Epithelial cell of proximal tubule (primary cell): ENCODE measurements at regions not wholly inside any gene's neighbourhood (a gene's known extent, or its start where the extent isn't known, plus 50 kb on each side); places are given as distances from the start of the nearest gene placed in this dataset.

Experiments
- DNase-seq: peaks from one replicate; pipeline ENCODE4 v3.0.0-alpha.2; 2011; ENCODE audit warnings: low read depth
- H3K4me3 ChIP-seq: 2 replicates; pipeline ENCODE4 v1.5.1; 2011; ENCODE audit warnings: low read depth, mild to moderate bottlenecking, low read length
- CTCF ChIP-seq: conservative IDR thresholded peaks from 2 replicates; pipeline ENCODE4 v1.5.1; 2012; ENCODE audit warnings: low read depth, mild to moderate bottlenecking, low read length

GRCh38 chr4:133581996-133582619 is 433.0 kb downstream of the PCDH10 start:
- H3K4me3 ChIP-seq = no peak overlapping the region
- TF ChIP-seq CTCF = no peak
- no peak for DNase-seq

- DNase-seq = no peak
- H3K4me3 ChIP-seq = no peak overlapping the region
- no peak for TF ChIP-seq CTCF
Measured at GRCh38 chr4:133574248-133574647, 425.2 kb downstream of the PCDH10 start.

GRCh38 chr4:133565379-133565778 is 416.3 kb downstream of the PCDH10 start:
- no peak for TF ChIP-seq CTCF
- H3K4me3 ChIP-seq = no peak overlapping the region
- no peak for DNase-seq

GRCh38 chr4:133559987-133560386 is 410.9 kb downstream of the PCDH10 start:
- H3K4me3 ChIP-seq = no peak overlapping the region
- no peak for DNase-seq
- TF ChIP-seq CTCF = no peak

- TF ChIP-seq CTCF = no peak
- H3K4me3 ChIP-seq = no peak overlapping the region
- DNase-seq = no peak
Measured at GRCh38 chr4:133555671-133556070, 406.6 kb downstream of the PCDH10 start.

- DNase-seq = no peak
- TF ChIP-seq CTCF = no peak
- H3K4me3 ChIP-seq = no peak overlapping the region
Measured at GRCh38 chr4:133550436-133550835, 401.3 kb downstream of the PCDH10 start.

- H3K4me3 ChIP-seq = no peak overlapping the region
- no peak for DNase-seq
- no peak for TF ChIP-seq CTCF
Measured at GRCh38 chr4:133544097-133544496, 395.0 kb downstream of the PCDH10 start.
